Upper lobe of right lung (tissue), 1 donor: ENCODE measurements at regions not wholly inside any gene's neighbourhood (a gene's known extent, or its start where the extent isn't known, plus 50 kb on each side); places are given as distances from the start of the nearest gene placed in this dataset.

Experiments
- ATAC-seq: fragments of 200-7000 bp; cut with Tn5 transposase; one replicate; pipeline ENCODE4 v1.9.1; 2020; ENCODE audit warnings: mild to moderate bottlenecking, moderate library complexity
- DNase-seq: peaks from one replicate; pipeline ENCODE4 v3.0.0-alpha.2; 2020
- H3K27ac ChIP-seq: fragments of 200-600 bp; one replicate; pipeline ENCODE4 v1.8.0; 2022
- H3K27me3 ChIP-seq: fragments of 200-600 bp; one replicate; pipeline ENCODE4 v1.8.0; 2022; ENCODE audit warnings: mild to moderate bottlenecking
- H3K36me3 ChIP-seq: fragments of 200-600 bp; one replicate; pipeline ENCODE4 v1.8.0; 2022
- H3K4me1 ChIP-seq: fragments of 200-600 bp; one replicate; pipeline ENCODE4 v1.8.0; 2022
- H3K4me3 ChIP-seq: fragments of 200-600 bp; one replicate; pipeline ENCODE4 v1.8.0; 2022; ENCODE audit warnings: mild to moderate bottlenecking
- H3K9me3 ChIP-seq: fragments of 200-600 bp; one replicate; pipeline ENCODE4 v1.8.0; 2022
- CTCF ChIP-seq: fragments of 200-600 bp; IDR thresholded peaks from one replicate; pipeline ENCODE4 v1.8.0; 2022; ENCODE audit warnings: antibody characterized with exemption
- intact Hi-C: fragments of 100-400 bp; cut with DNase I; formaldehyde crosslinking; loops from one replicate; pipeline ENCODE4 v1.11.0; 2022
- donor health status: DM: no; HTN: yes; CAD: no; lungs with severe emphysema.

DNA sequence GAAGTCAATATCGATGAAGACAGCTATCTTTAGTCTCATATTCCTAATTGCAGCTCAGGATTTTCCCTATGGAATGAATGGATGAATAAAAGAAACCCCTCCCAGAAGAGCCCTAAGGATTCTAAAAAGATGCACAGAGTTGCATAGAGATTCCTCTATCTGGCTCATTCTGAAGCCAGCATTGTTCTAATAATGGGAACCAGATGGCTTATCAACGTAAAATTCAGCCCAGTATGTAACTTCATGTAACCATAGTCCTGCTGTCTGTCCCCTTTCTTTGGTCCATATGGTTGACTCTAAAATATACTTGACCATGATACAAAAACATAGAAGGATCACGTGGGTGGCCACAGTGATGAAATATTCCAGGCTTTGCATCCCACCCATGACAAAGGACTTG lies 508.6 kb downstream of the RASEF start:
- Histone ChIP-seq H3K36me3 (no peaks in the 10 kb centered on the region), H3K4me3 (no peak overlapping the region), H3K9me3 (no peaks in the 10 kb centered on the region), H3K27me3 (no peaks in the 10 kb centered on the region), H3K4me1 (peaks cover 4% of the 10 kb centered on the region), H3K27ac (no peak overlapping the region)
- DNase-seq (no peak), ATAC-seq (no peak)
- intact Hi-C loops: no loop called here
- TF ChIP-seq CTCF: no peak

DNA sequence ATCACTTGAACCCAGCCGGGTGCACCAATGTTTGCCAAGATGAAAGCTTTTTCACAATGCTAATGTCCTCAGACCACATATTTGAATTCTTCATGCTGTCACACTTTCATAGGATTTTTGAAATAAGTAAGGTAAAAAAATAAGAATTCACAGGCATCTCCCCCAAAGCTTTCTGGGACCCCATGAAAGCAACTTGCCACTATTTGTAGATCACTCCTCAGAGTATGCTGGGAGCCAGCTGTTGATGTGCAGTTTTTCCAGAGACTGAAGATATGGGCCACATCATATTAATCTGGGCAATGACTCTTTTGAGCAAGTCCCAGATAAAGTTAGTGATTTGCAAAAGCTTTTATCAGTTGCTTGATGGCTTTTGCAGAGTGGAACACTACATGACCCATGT lies 507.9 kb downstream of the RASEF start:
- DNase-seq: no peak
- peaks cover 7% of the 10 kb centered on the region for H3K4me1 ChIP-seq
- H3K4me3 ChIP-seq: no peak overlapping the region
- ATAC-seq: no peak
- no peaks in the 10 kb centered on the region for H3K9me3 ChIP-seq
- H3K27ac ChIP-seq: no peak overlapping the region
- no peaks in the 10 kb centered on the region for H3K27me3 ChIP-seq
- TF ChIP-seq CTCF: no peak
- intact Hi-C loops: no loop called here
- H3K36me3 ChIP-seq: no peaks in the 10 kb centered on the region

- no peak for ATAC-seq
- Histone ChIP-seq H3K9me3 (no peaks in the 10 kb centered on the region), H3K4me3 (no peak overlapping the region), H3K4me1 (peaks cover 7% of the 10 kb centered on the region), H3K27ac (no peak overlapping the region), H3K36me3 (no peaks in the 10 kb centered on the region), H3K27me3 (no peaks in the 10 kb centered on the region)
- no peak for TF ChIP-seq CTCF
- no peak for DNase-seq
- intact Hi-C loops: no loop called here
Measured at GRCh38 chr9:82555431-82556051, 507.4 kb downstream of the RASEF start.

GRCh38 chr9:82558346-82558745 lies 504.6 kb downstream of the RASEF start:
- H3K9me3 ChIP-seq: no peaks in the 10 kb centered on the region
- no peaks in the 10 kb centered on the region for H3K36me3 ChIP-seq
- intact Hi-C loops: no loop called here
- no peak overlapping the region for H3K27ac ChIP-seq
- ATAC-seq (no peak), DNase-seq (no peak)
- H3K4me3 ChIP-seq: no peak overlapping the region
- TF ChIP-seq CTCF: no peak
- no peaks in the 10 kb centered on the region for H3K27me3 ChIP-seq
- peaks cover 7% of the 10 kb centered on the region for H3K4me1 ChIP-seq

DNA sequence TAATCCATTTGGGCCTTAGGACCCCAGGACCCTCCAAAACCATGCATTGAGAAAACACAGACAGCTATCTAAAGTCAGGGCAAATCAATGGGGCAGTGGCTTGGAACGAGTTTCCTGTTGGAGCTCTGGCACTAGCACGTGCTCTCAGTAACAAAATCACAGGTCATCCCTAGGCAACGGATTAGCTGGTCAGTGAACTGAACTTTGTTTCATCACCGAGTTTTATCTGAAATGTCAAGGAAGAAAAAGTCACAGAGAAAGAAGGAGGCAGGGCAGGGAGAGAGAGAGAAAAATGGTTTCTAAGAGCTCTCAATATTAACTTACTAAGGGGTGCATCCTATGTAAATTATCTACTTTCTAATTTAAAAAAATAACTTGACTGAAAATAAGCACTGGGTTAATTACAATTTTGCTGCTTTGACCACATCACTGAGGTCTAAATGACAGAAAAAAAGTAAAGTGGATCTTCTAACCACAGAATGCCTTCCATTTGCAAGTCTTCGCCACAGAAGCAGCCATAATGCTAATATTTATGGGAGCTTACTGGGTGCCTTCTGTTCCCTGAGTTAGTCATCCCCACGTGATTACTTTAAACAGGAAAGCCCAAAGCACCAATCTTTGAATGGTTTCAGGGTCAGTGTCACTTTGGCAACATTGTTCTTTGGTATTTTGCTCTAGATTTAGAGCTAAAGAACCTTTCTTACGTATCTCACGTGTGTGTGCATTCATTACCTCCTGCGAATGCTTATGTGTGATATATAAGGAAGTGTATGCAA lies 503.9 kb downstream of the RASEF start:
- Histone ChIP-seq H3K36me3 (no peaks in the 10 kb centered on the region), H3K27ac (no peak overlapping the region), H3K4me3 (no peak overlapping the region), H3K9me3 (no peaks in the 10 kb centered on the region), H3K4me1 (peaks cover 7% of the 10 kb centered on the region), H3K27me3 (no peaks in the 10 kb centered on the region)
- intact Hi-C loops: no loop called here
- ATAC-seq (no peak), DNase-seq (no peak)
- no peak for TF ChIP-seq CTCF
